ENCODE measurements at regions not wholly inside any gene's neighbourhood (a gene's known extent, or its start where the extent isn't known, plus 50 kb on each side); places are given as distances from the start of the nearest gene placed in this dataset.

GRCh38 chr10:124176349-124177179 is 83.2 kb upstream of the CHST15 start:
- Histone ChIP-seq H3K9me3 (no peaks in the 10 kb centered on the region), H3K36me3 (no peaks in the 10 kb centered on the region), H3K27ac (no peak overlapping the region), H3K4me1 (peaks cover 0 to 6% (median 0%) of the 10 kb centered on the region in 9 donors), H3K27me3 (peaks cover 0 to 5% (median 0%) of the 10 kb centered on the region in 7 donors), H3K4me3 (no peak overlapping the region)
- WGBS, 2 donors, result 71 to 74% methylated on average over 15 of the region's 15 CpGs
- no peak for DNase-seq
- intact Hi-C loops (cut with DNase I), result no loop called here
- no peak for TF ChIP-seq CTCF (IDR thresholded peaks at IDR 0.05)
- ATAC-seq, result peak in 2 of 8 donors; percentile 31 to 35

- ATAC-seq, result no peak
- no peak for DNase-seq
- WGBS, 2 donors, result 81% methylated on average over 10 of the region's 10 CpGs
- no peaks in the 10 kb centered on the region for H3K36me3 ChIP-seq
- TF ChIP-seq CTCF (IDR thresholded peaks at IDR 0.05), result no peak
- no peaks in the 10 kb centered on the region for H3K9me3 ChIP-seq
- no peak overlapping the region for H3K4me3 ChIP-seq
- intact Hi-C loops (cut with DNase I), result no loop called here
- H3K4me1 ChIP-seq, result peaks cover 0 to 6% (median 0%) of the 10 kb centered on the region in 9 donors
- H3K27me3 ChIP-seq, result peaks cover 0 to 5% (median 0%) of the 10 kb centered on the region in 7 donors
- H3K27ac ChIP-seq, result no peak overlapping the region
Measured at GRCh38 chr10:124175701-124176348, 82.4 kb upstream of the CHST15 start.

GRCh38 chr10:124174673-124175645 is 81.6 kb upstream of the CHST15 start:
- no peak overlapping the region for H3K27ac ChIP-seq
- H3K27me3 ChIP-seq, result peaks cover 0 to 5% (median 0%) of the 10 kb centered on the region in 7 donors
- peaks cover 0 to 6% (median 0%) of the 10 kb centered on the region in 9 donors for H3K4me1 ChIP-seq
- DNase-seq (no peak), ATAC-seq (no peak)
- TF ChIP-seq CTCF (IDR thresholded peaks at IDR 0.05), result no peak
- H3K4me3 ChIP-seq, result no peak overlapping the region
- intact Hi-C loops (cut with DNase I), result no loop called here
- H3K9me3 ChIP-seq, result no peaks in the 10 kb centered on the region
- no peaks in the 10 kb centered on the region for H3K36me3 ChIP-seq
- 94% methylated on average over 10 of the region's 10 CpGs for WGBS, 2 donors

DNA sequence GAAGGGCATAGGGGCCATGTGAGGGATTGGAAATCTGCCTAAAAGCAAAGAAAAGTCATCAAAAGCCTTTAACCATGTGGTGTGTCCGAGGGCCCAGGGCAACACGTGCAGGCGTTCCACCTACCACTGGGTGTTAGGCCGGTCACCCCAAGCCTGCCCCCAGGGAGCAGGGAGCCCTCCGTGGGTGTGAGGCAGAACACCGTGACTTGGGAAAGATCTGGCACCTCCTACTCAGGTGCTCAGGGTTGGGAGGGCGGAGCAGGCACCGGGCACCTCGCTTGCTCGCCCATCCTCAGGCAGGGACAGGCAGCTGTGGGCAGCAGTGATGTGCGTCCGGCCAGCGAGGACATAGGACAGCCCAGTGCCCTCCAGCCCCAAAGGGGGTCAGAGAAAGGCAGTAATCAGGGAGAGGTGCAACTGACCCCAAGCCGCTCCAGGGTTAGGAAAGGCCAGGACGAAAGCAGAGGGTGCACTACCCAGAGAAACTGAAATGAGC is 80.7 kb upstream of the CHST15 start:
- no peaks in the 10 kb centered on the region for H3K36me3 ChIP-seq
- ATAC-seq (no peak), DNase-seq (no peak)
- H3K4me1 ChIP-seq, result peaks cover 0 to 6% (median 0%) of the 10 kb centered on the region in 9 donors
- 95 to 96% methylated on average over 15 of the region's 15 CpGs for WGBS, 2 donors
- no peak overlapping the region for H3K27ac ChIP-seq
- no peak for TF ChIP-seq CTCF (IDR thresholded peaks at IDR 0.05)
- no peak overlapping the region for H3K4me3 ChIP-seq
- H3K27me3 ChIP-seq, result peaks cover 0 to 5% (median 0%) of the 10 kb centered on the region in 7 donors
- no peaks in the 10 kb centered on the region for H3K9me3 ChIP-seq
- intact Hi-C loops (cut with DNase I), result no loop called here

Measured in heart right ventricle (tissue), 16 donors.